ENCODE measurements at regions not wholly inside any gene's neighbourhood (a gene's known extent, or its start where the extent isn't known, plus 50 kb on each side); places are given as distances from the start of the nearest gene placed in this dataset.

DNA sequence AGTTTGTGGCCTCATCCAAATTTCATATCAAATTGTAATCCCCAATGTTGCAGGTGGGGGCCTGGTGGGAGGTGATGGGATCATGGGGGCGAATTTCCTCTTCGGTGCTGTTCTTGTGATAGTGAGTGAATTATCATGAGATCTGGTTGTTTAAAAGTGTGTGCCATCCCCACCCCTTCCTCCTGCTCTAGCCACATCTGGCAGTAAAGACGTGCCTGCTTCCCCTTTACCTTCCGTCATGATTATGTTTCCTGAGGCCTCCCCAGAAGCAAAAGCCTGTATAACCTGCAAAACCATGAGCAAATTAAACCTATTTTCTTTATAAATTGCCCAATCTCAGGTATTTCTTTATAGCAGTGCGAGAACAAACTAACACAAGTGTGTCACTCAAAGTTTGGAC lies 71.0 kb upstream of the MOCS2 start:
- H3K36me3 Mint-ChIP-seq (ENCODE audit: low read depth), result no peaks in the 10 kb centered on the region

GRCh38 chr5:53180991-53181390 lies 71.4 kb upstream of the MOCS2 start:
- DNase-seq (ENCODE audit: low spot score), result no peak
- Mint-ChIP-seq H3K4me3 (no peak overlapping the region), H3K9me3 (no peaks in the 10 kb centered on the region), H3K4me1 (ENCODE audit: low read depth) (no peaks in the 10 kb centered on the region), H3K27ac (no peak overlapping the region), H3K36me3 (ENCODE audit: low read depth) (no peaks in the 10 kb centered on the region), H3K27me3 (ENCODE audit: insufficient read depth) (peaks cover 6% of the 10 kb centered on the region)
- intact Hi-C loops (cut with micrococcal nuclease), result no loop called here

More for the DNA sequence above, 71.0 kb upstream of the MOCS2 start:
- intact Hi-C loops (cut with micrococcal nuclease), result no loop called here
- no peak overlapping the region for H3K27ac Mint-ChIP-seq
- H3K4me3 Mint-ChIP-seq, result no peak overlapping the region
- no peaks in the 10 kb centered on the region for H3K4me1 Mint-ChIP-seq (ENCODE audit: low read depth)
- no peaks in the 10 kb centered on the region for H3K9me3 Mint-ChIP-seq
- no peak for DNase-seq (ENCODE audit: low spot score)
- peaks cover 6% of the 10 kb centered on the region for H3K27me3 Mint-ChIP-seq (ENCODE audit: insufficient read depth)

DNA sequence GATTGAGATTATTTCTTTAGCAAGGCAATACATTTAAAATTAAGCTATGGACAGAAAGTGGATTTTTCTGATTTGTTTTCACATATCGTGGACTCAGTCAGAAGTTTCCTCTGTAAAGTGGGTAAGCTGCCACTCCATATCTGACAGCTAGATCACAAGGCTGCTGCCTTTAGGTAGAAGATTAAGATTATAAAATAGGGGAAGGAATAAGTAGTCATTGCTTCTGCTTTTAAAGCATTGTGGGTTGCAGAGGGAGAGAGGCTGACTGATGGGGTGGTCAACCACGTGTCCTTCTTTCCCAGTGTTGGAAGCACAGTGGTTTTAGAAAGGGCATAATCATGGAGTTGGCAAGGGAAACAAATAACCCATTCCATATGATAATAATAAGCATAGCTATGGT lies 74.3 kb upstream of the MOCS2 start:
- Mint-ChIP-seq H3K36me3 (ENCODE audit: low read depth) (no peaks in the 10 kb centered on the region), H3K4me3 (no peak overlapping the region), H3K9me3 (peaks cover 3% of the 10 kb centered on the region), H3K27me3 (ENCODE audit: insufficient read depth) (peaks cover 5% of the 10 kb centered on the region), H3K4me1 (ENCODE audit: low read depth) (no peaks in the 10 kb centered on the region), H3K27ac (no peak overlapping the region)
- DNase-seq (ENCODE audit: low spot score), result no peak
- intact Hi-C loops (cut with micrococcal nuclease), result no loop called here

DNA sequence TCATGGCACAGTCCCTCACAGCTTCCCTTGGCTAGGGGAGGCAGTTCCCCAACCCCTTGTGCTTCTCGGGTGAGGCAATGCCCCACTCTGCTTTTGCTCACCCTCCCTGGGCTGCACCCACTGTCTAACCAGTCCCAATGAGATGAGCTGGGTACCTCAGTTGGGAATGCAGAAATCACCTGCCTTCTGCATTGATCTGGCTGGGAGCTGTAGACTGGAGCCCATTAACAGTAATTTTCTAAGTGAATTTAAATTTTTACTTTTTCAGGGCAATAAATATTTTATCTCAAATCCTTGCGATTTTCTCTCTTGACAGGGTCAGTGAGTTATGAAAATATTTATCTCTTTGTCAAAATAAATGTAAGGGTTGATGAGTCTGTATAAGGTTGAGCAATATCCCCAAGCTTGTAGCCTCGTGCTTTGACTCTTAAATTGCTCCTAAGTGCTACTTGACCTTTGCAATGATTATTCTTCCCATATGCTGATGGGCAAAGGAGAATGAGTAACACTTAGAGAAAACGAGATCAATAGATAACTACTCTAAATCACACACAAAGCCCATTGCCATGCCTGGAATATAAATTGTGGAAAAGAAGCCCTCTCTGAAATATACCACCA lies 82.1 kb upstream of the MOCS2 start:
- Mint-ChIP-seq H3K4me1 (ENCODE audit: low read depth) (no peaks in the 10 kb centered on the region), H3K27me3 (ENCODE audit: insufficient read depth) (peaks cover 1% of the 10 kb centered on the region), H3K27ac (no peak overlapping the region), H3K9me3 (peaks cover under 1% of the 10 kb centered on the region), H3K36me3 (ENCODE audit: low read depth) (no peaks in the 10 kb centered on the region), H3K4me3 (no peak overlapping the region)
- no peak for DNase-seq (ENCODE audit: low spot score)
- intact Hi-C loops (cut with micrococcal nuclease), result no loop called here

GRCh38 chr5:53194086-53194485 lies 84.5 kb upstream of the MOCS2 start:
- Mint-ChIP-seq H3K27me3 (ENCODE audit: insufficient read depth) (peaks cover 6% of the 10 kb centered on the region), H3K27ac (no peak overlapping the region), H3K9me3 (no peaks in the 10 kb centered on the region), H3K4me1 (ENCODE audit: low read depth) (no peaks in the 10 kb centered on the region), H3K4me3 (no peak overlapping the region), H3K36me3 (ENCODE audit: low read depth) (no peaks in the 10 kb centered on the region)
- DNase-seq (ENCODE audit: low spot score), result no peak
- intact Hi-C loops (cut with micrococcal nuclease), result no loop called here

GRCh38 chr5:53199882-53200281 lies 90.3 kb upstream of the MOCS2 start:
- Mint-ChIP-seq H3K36me3 (ENCODE audit: low read depth) (no peaks in the 10 kb centered on the region), H3K9me3 (no peaks in the 10 kb centered on the region), H3K4me3 (no peak overlapping the region), H3K27ac (no peak overlapping the region), H3K4me1 (ENCODE audit: low read depth) (no peaks in the 10 kb centered on the region), H3K27me3 (ENCODE audit: insufficient read depth) (peaks cover 6% of the 10 kb centered on the region)
- no peak for DNase-seq (ENCODE audit: low spot score)
- intact Hi-C loops (cut with micrococcal nuclease), result no loop called here

DNA sequence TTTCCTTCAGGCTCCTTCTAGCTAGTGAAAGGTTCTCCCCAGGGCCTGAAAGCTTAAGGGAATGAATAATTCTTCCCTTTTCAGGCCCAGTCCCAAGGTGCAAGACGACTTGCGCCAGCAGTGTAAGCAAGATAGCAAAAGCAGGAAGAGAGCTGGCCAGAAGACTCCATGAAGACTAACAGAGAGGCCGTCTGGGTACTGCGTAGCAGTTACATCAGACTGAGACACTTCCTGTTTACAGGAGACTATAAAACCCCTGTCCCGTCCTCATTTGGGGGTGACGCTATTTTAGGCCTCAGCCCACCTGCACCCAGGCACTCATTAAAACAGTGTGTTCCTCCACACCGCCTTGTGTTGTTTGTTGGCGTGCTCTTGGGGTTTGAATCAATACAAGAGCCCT lies 90.7 kb upstream of the MOCS2 start:
- H3K9me3 Mint-ChIP-seq, result no peaks in the 10 kb centered on the region
- DNase-seq (ENCODE audit: low spot score), result no peak
- no peaks in the 10 kb centered on the region for H3K4me1 Mint-ChIP-seq (ENCODE audit: low read depth)
- no peaks in the 10 kb centered on the region for H3K36me3 Mint-ChIP-seq (ENCODE audit: low read depth)
- peaks cover 6% of the 10 kb centered on the region for H3K27me3 Mint-ChIP-seq (ENCODE audit: insufficient read depth)
- no peak overlapping the region for H3K4me3 Mint-ChIP-seq
- intact Hi-C loops (cut with micrococcal nuclease), result no loop called here
- no peak overlapping the region for H3K27ac Mint-ChIP-seq

DNA sequence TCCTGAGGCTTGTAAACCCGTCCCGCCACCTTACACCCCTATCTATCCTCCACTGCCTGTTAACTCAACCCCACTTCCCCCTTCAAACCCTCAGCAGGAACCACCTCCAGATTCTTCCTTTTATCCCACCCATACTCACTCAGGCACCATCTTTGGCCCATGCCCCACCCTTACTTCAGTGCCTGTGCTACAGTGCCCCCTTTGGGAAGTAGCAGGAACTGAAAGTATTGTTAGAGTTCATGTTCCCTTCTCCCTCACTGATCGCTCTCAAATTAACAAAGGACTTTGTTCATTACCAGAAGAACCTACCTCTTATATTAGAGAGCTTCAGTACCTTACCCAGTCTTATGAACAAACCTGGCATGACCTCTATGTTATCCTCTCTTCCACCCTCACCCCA lies 92.2 kb upstream of the MOCS2 start:
- Mint-ChIP-seq H3K4me3 (no peak overlapping the region), H3K27ac (no peak overlapping the region), H3K36me3 (ENCODE audit: low read depth) (no peaks in the 10 kb centered on the region), H3K4me1 (ENCODE audit: low read depth) (no peaks in the 10 kb centered on the region), H3K9me3 (no peaks in the 10 kb centered on the region), H3K27me3 (ENCODE audit: insufficient read depth) (peaks cover 5% of the 10 kb centered on the region)
- no peak for DNase-seq (ENCODE audit: low spot score)
- intact Hi-C loops (cut with micrococcal nuclease), result no loop called here

DNA sequence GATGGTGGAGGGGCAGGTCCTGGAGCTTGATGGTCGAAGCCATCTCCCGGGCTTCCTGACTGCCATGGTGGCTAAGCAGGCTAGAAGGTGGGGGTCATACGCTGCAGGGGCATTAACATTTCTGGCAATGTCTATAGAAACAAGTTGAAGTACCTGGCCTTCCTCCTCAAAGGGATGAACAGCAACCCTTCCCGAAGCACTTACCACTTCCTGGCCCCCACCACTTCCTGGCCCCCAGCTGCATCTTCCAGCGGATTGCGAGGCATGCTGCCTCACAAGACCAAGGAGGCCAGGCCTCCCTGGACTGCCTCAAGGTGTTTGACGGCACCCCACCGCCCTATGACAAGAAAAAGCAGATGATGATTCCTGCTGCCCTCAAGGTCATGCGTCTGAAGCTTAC lies 97.0 kb upstream of the MOCS2 start:
- no peaks in the 10 kb centered on the region for H3K36me3 Mint-ChIP-seq (ENCODE audit: low read depth)
- DNase-seq (ENCODE audit: low spot score), result no peak
- H3K4me1 Mint-ChIP-seq (ENCODE audit: low read depth), result no peaks in the 10 kb centered on the region
- no peak overlapping the region for H3K27ac Mint-ChIP-seq
- no peak overlapping the region for H3K4me3 Mint-ChIP-seq
- H3K9me3 Mint-ChIP-seq, result no peaks in the 10 kb centered on the region
- intact Hi-C loops (cut with micrococcal nuclease), result no loop called here
- H3K27me3 Mint-ChIP-seq (ENCODE audit: insufficient read depth), result no peaks in the 10 kb centered on the region

DNA sequence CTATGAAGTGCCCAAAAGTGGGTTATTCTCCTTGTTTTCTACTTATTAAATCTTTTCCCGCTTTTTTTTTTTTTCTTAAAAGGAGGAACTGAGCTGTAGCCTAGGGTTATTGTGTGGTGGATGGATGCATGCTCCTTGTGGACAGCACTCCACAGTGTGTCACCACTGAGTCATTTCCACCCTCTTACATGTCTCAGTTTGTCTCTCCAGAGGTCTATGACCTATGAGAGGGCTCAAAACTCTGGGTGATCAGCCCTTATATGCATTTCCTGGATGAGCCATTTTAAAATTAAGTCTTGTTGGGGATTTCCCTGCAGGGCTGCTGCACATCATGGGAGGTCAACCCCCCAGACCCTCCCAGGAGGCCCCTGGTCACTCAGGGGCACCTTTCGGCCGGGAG lies 102.2 kb upstream of the MOCS2 start:
- Mint-ChIP-seq H3K27ac (no peak overlapping the region), H3K27me3 (ENCODE audit: insufficient read depth) (no peaks in the 10 kb centered on the region), H3K4me3 (no peak overlapping the region), H3K4me1 (ENCODE audit: low read depth) (no peaks in the 10 kb centered on the region), H3K9me3 (no peaks in the 10 kb centered on the region), H3K36me3 (ENCODE audit: low read depth) (no peaks in the 10 kb centered on the region)
- DNase-seq (ENCODE audit: low spot score), result no peak
- intact Hi-C loops (cut with micrococcal nuclease), result no loop called here

- no peaks in the 10 kb centered on the region for H3K4me1 Mint-ChIP-seq (ENCODE audit: low read depth)
- H3K4me3 Mint-ChIP-seq, result no peak overlapping the region
- H3K36me3 Mint-ChIP-seq (ENCODE audit: low read depth), result no peaks in the 10 kb centered on the region
- intact Hi-C loops (cut with micrococcal nuclease), result no loop called here
- no peak for DNase-seq (ENCODE audit: low spot score)
- H3K9me3 Mint-ChIP-seq, result peaks cover 9% of the 10 kb centered on the region
- no peaks in the 10 kb centered on the region for H3K27me3 Mint-ChIP-seq (ENCODE audit: insufficient read depth)
- H3K27ac Mint-ChIP-seq, result no peak overlapping the region
Observed at GRCh38 chr5:53219174-53219573, 109.6 kb upstream of the MOCS2 start.

DNA sequence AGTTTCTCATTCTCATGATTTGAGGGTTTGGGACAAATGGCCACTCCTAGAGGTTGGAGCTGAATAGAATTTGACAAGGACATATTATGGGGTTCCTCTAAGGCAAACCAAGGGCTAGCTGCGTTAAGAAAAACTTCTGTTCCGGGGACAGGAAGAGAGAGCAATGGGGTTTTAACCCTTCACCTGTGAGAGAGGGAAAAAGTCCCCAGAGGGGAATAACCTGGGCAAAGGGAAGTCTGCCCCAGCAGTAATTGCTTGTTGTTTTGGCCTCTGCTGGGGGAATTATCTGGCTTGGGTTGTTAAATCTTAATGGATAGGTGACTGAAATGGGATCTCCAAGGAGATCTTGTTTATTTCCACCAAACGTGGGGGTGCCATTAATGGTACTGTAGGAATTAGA lies 110.1 kb upstream of the MOCS2 start:
- intact Hi-C loops (cut with micrococcal nuclease), result no loop called here
- no peaks in the 10 kb centered on the region for H3K27me3 Mint-ChIP-seq (ENCODE audit: insufficient read depth)

DNA sequence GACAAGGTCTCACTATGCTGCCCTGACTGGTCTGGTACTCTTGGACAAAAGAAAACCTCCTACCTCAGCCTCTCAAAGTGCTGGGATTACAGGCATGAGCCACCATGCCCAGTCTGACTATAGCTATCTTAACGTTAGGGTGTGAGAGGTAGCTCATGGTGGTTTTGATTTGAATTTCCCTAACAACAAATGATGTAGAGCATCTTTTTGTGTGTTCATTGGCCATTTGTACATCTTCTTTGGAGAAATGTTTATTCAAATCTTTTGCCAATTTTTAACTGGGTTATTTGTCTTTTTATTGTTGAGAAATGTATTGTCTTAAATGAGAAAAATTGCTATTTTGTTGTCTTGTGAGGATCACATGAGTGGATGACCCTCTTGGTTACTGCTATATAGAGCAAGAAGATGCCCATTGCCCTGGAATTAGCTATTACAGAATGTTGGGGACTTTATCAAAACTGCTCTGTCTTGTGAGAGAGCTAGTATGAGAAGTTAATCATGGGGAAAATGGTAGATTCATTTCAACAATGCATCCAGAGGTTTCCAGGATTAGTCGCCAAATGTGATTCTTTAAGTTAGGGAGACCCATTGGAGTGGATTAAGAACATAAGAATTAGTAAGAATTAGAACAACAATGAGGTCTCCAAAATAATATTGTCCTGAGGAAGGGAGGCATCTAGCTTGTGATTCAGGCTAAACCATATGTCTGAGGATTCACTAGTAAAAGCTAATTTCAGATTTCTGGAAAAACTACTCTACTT lies 124.3 kb upstream of the MOCS2 start:
- intact Hi-C loops (cut with micrococcal nuclease), result no loop called here
- H3K9me3 Mint-ChIP-seq, result no peaks in the 10 kb centered on the region
- no peaks in the 10 kb centered on the region for H3K4me1 Mint-ChIP-seq (ENCODE audit: low read depth)
- H3K36me3 Mint-ChIP-seq (ENCODE audit: low read depth), result no peaks in the 10 kb centered on the region
- H3K27me3 Mint-ChIP-seq (ENCODE audit: insufficient read depth), result peaks cover 3% of the 10 kb centered on the region
- H3K4me3 Mint-ChIP-seq, result no peak overlapping the region
- no peak overlapping the region for H3K27ac Mint-ChIP-seq
- no peak for DNase-seq (ENCODE audit: low spot score)

More for the DNA sequence above, 110.1 kb upstream of the MOCS2 start:
- Mint-ChIP-seq H3K9me3 (peaks cover 9% of the 10 kb centered on the region), H3K4me1 (ENCODE audit: low read depth) (no peaks in the 10 kb centered on the region), H3K36me3 (ENCODE audit: low read depth) (no peaks in the 10 kb centered on the region), H3K4me3 (no peak overlapping the region), H3K27ac (no peak overlapping the region)
- no peak for DNase-seq (ENCODE audit: low spot score)

GRCh38 chr5:53236683-53237082 lies 127.1 kb upstream of the MOCS2 start:
- DNase-seq (ENCODE audit: low spot score), result no peak
- H3K9me3 Mint-ChIP-seq, result no peaks in the 10 kb centered on the region
- intact Hi-C loops (cut with micrococcal nuclease), result no loop called here
- H3K27me3 Mint-ChIP-seq (ENCODE audit: insufficient read depth), result no peaks in the 10 kb centered on the region
- no peak overlapping the region for H3K4me3 Mint-ChIP-seq
- no peak overlapping the region for H3K27ac Mint-ChIP-seq
- no peaks in the 10 kb centered on the region for H3K4me1 Mint-ChIP-seq (ENCODE audit: low read depth)
- no peaks in the 10 kb centered on the region for H3K36me3 Mint-ChIP-seq (ENCODE audit: low read depth)
